HepG2 (cell line): ENCODE measurements at regions not wholly inside any gene's neighbourhood (a gene's known extent, or its start where the extent isn't known, plus 50 kb on each side); places are given as distances from the start of the nearest gene placed in this dataset.

Experiments
- ATAC-seq: fragments of 200-7000 bp; cut with Tn5 transposase; 3 replicates; pipeline ENCODE4 v1.9.1; 2020; ENCODE audit warnings: mild to moderate bottlenecking, moderate library complexity
- BruUV-seq: library from RNA; stranded (reverse); fragments of 400-500 nt; replicated peaks from 2 replicates; lab custom pipeline; 2021; lab: Mats Ljungman, UMichigan
- CTCF ChIA-PET: fragments of 300-600 bp; formaldehyde crosslinking; extraction: SDS; loops from one replicate; lab custom pipeline; 2021; ENCODE audit warnings: low total read pairs, inconsistent platforms, low intra/inter-chr PET ratio; lab: Yijun Ruan, JAX
- POLR2A ChIA-PET: fragments of 350-600 bp; sonication (Branson Sonifier 250); formaldehyde crosslinking; loops from one replicate; lab custom pipeline; 2020; ENCODE audit warnings: antibody characterized with exemption, inconsistent platforms; lab: Yijun Ruan, JAX
- DNase-seq: peaks from one replicate; pipeline ENCODE4 v3.0.0-alpha.2; 2015; ENCODE audit warnings: low spot score
- FAIRE-seq: peaks from 3 replicates; lab custom pipeline; 2011; peaks lifted over from hg19 to GRCh38; lab: Jason Lieb, UNC
- H2AFZ ChIP-seq: one replicate; pipeline ENCODE4 v1.6.1; 2011; ENCODE audit warnings: low read length, inconsistent platforms
- H3K27ac ChIP-seq: fragments of 300-600 bp; 3 replicates; pipeline ENCODE4 v1.8.0; 2011; ENCODE audit warnings: mixed run types, mild to moderate bottlenecking, mixed read lengths, low read length, inconsistent platforms; ENCODE audit not compliant: insufficient read depth; ENCODE audit errors: extremely low read length
- H3K27me3 ChIP-seq, 2 experiments: fragments of 200-600 bp in 1 of 2; 2 replicates in 1 of 2; 3 replicates in 1 of 2; pipeline versions ENCODE4 v1.6.0 to v1.8.0; 2011; ENCODE audit warnings: low read length in 2 of 2, mild to moderate bottlenecking in 2 of 2, moderate library complexity in 2 of 2, inconsistent platforms in 1 of 2; ENCODE audit not compliant: insufficient read depth in 2 of 2, control insufficient read depth in 1 of 2
- H3K36me3 ChIP-seq, 2 experiments: fragments of 200-600 bp in 1 of 2; replicated peaks in 1 of 2; 2 replicates in 1 of 2; 3 replicates in 1 of 2; pipeline versions ENCODE4 v1.5.1 to v1.8.0; 2011; ENCODE audit warnings: low read length in 2 of 2, inconsistent platforms in 1 of 2; ENCODE audit not compliant: insufficient read depth in 2 of 2, control insufficient read depth in 1 of 2
- H3K4me1 ChIP-seq: 2 replicates; pipeline ENCODE4 v1.5.1; 2012; ENCODE audit warnings: low read length, inconsistent platforms; ENCODE audit not compliant: insufficient read depth
- H3K4me2 ChIP-seq: 2 replicates; pipeline ENCODE4 v1.6.0; 2011; ENCODE audit warnings: low read depth, low read length, inconsistent platforms
- H3K4me3 ChIP-seq, 3 experiments: fragments of 200-600 bp in 1 of 3; sonication (generic), shearing (Covaris generic) in 1 of 3; replicated peaks in 1 of 3; 2 replicates each; pipeline ENCODE4 v1.5.1; 2011 to 2016; ENCODE audit warnings: low read length in 3 of 3, inconsistent platforms in 2 of 3, low read depth in 2 of 3, mild to moderate bottlenecking in 2 of 3, control low read depth in 1 of 3, mixed read lengths in 1 of 3; ENCODE audit not compliant: insufficient read depth in 1 of 3
- H3K79me2 ChIP-seq: one replicate; pipeline ENCODE4 v1.6.1; 2011; ENCODE audit warnings: low read length, inconsistent platforms; ENCODE audit not compliant: insufficient read depth
- H3K9ac ChIP-seq: 2 replicates; pipeline ENCODE4 v1.6.0; 2011; ENCODE audit warnings: mild to moderate bottlenecking, low read depth, low read length, inconsistent platforms; ENCODE audit not compliant: insufficient read depth
- H3K9me3 ChIP-seq: 2 replicates; pipeline ENCODE4 v1.5.1; 2012; ENCODE audit warnings: mild to moderate bottlenecking, low read length
- H4K20me1 ChIP-seq: 2 replicates; pipeline ENCODE4 v1.6.0; 2011; ENCODE audit warnings: inconsistent platforms, mild to moderate bottlenecking, low read length, moderate library complexity; ENCODE audit not compliant: insufficient read depth
- ARID2 ChIP-seq: sonication (generic); formaldehyde crosslinking; IDR thresholded peaks from 2 replicates; pipeline ENCODE4 v1.8.1; 2022; ENCODE audit warnings: mild to moderate bottlenecking, missing genetic modification reagents, borderline replicate concordance
- EEA1 ChIP-seq: sonication (generic); formaldehyde crosslinking; IDR thresholded peaks from 2 replicates; pipeline ENCODE4 v1.5.1; 2020; ENCODE audit warnings: mild to moderate bottlenecking, missing genetic modification reagents, borderline replicate concordance
- PHF20 ChIP-seq: sonication (generic); formaldehyde crosslinking; IDR thresholded peaks from 2 replicates; pipeline ENCODE4 v1.5.0; 2020; ENCODE audit warnings: mild to moderate bottlenecking, missing genetic modification reagents
- SP140L ChIP-seq: sonication (generic); formaldehyde crosslinking; IDR thresholded peaks from 2 replicates; pipeline ENCODE4 v1.4.0; 2020; ENCODE audit warnings: missing genetic modification reagents, borderline replicate concordance
- TARDBP ChIP-seq: sonication (generic); formaldehyde crosslinking; IDR thresholded peaks from 2 replicates; pipeline ENCODE4 v1.8.0; 2022; ENCODE audit warnings: mild to moderate bottlenecking, missing genetic modification reagents
- ZFP37 ChIP-seq: sonication (generic); formaldehyde crosslinking; IDR thresholded peaks from 2 replicates; pipeline ENCODE4 v1.4.0; 2020; ENCODE audit warnings: missing genetic modification reagents, borderline replicate concordance
- ZMYM3 ChIP-seq: sonication (generic); formaldehyde crosslinking; IDR thresholded peaks from 2 replicates; pipeline ENCODE4 v1.5.1; 2020; ENCODE audit warnings: mild to moderate bottlenecking, missing genetic modification reagents
- ZNF335 ChIP-seq: sonication (generic); formaldehyde crosslinking; IDR thresholded peaks from 2 replicates; pipeline ENCODE4 v1.4.0; 2020; ENCODE audit warnings: missing genetic modification reagents
- WGBS: methylation state at CpG from one replicate; pipeline ENCODE4 v1.1.6; 2017; ENCODE audit warnings: low lambda C conversion rate; 5-methylcytosine and 5-hydroxymethylcytosine counted together
- in situ Hi-C: cut with HindIII; loops from 2 replicates; pipeline ENCODE4 v1.10.0; 2017; ENCODE audit warnings: low pct_unique_long_range_greater_than_20kb; ENCODE audit not compliant: extremely low pct_ligation_motif_present
- intact Hi-C: fragments of 100-400 bp; cut with micrococcal nuclease; formaldehyde crosslinking; loops from one replicate; pipeline ENCODE4 v1.10.0; 2022; ENCODE audit not compliant: unreplicated experiment

DNA sequence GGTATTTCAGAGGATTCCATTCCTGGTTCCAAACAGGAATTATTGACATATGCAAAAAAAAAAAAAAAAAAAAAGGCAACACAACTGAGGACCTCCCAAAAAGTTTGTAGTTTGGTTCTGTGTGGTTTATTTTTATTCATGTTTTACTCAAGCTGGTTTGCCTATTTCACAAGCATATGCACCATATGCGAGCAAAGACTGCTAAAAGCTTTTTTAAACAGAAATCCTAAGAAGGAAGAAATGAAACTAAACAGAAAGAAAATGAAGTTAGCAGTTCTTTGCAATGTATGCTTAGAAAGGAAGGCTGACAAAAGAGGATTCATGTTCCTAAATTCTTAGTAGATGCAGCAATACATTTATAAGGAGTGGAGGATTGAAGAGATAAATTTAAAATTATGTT is 487.6 kb upstream of the FLRT2 start:
- CTCF ChIA-PET = no interaction called here
- WGBS = 0% methylated on average over 1 of the region's 1 CpG
- FAIRE-seq (no peak), ATAC-seq (no peak), DNase-seq (no peak)
- Histone ChIP-seq H3K4me3 (no peak overlapping the region), H3K9me3 (peaks cover 90% of the 10 kb centered on the region), H3K36me3 (no peaks in the 10 kb centered on the region), H3K79me2 (no peaks in the 10 kb centered on the region)
- no TSS peak for BruUV-seq
- TF ChIP-seq ZNF335 (CRISPR knock-in tag) (no peak), TARDBP (no peak), PHF20 (CRISPR knock-in tag) (no peak), ZFP37 (CRISPR knock-in tag) (no peak), ZMYM3 (CRISPR knock-in tag) (no peak), EEA1 (no peak), ARID2 (no peak)
- TF ChIP-seq, all 625 proteins: peak for 0
- Histone ChIP-seq H3K4me2 (no peak overlapping the region), H3K27ac (no peak overlapping the region), H2AFZ (no peak overlapping the region), H3K27me3 (no peaks in the 10 kb centered on the region), H3K4me1 (no peaks in the 10 kb centered on the region), H3K9ac (no peak overlapping the region), H4K20me1 (no peaks in the 10 kb centered on the region)
- intact Hi-C loops = no loop called here
- POLR2A ChIA-PET = no interaction called here
- in situ Hi-C loops = no loop called here

GRCh38 chr14:85050180-85050579 is 479.8 kb upstream of the FLRT2 start:
- POLR2A ChIA-PET = no interaction called here
- ATAC-seq (no peak), FAIRE-seq (no peak), DNase-seq (no peak)
- peaks cover 91% of the 10 kb centered on the region for H3K9me3 ChIP-seq
- CTCF ChIA-PET = no interaction called here
- WGBS = 0% methylated on average over 1 of the region's 1 CpG
- TF ChIP-seq SP140L = no peak
- H3K4me2 ChIP-seq = no peak overlapping the region
- no peaks in the 10 kb centered on the region for H3K4me1 ChIP-seq
- no peak overlapping the region for H3K9ac ChIP-seq
- no peaks in the 10 kb centered on the region for H3K27me3 ChIP-seq
- H3K27ac ChIP-seq = no peak overlapping the region
- in situ Hi-C loops = no loop called here
- H3K79me2 ChIP-seq = no peaks in the 10 kb centered on the region
- no peak overlapping the region for H2AFZ ChIP-seq
- no peak overlapping the region for H3K4me3 ChIP-seq
- H4K20me1 ChIP-seq = no peaks in the 10 kb centered on the region
- H3K36me3 ChIP-seq = no peaks in the 10 kb centered on the region
- intact Hi-C loops = no loop called here
- no TSS peak for BruUV-seq
